Fibroblast of mammary gland (primary cell): ENCODE measurements at regions not wholly inside any gene's neighbourhood (a gene's known extent, or its start where the extent isn't known, plus 50 kb on each side); places are given as distances from the start of the nearest gene placed in this dataset.

Source experiments
- DNase-seq: peaks from one replicate; pipeline ENCODE4 v3.0.0-alpha.2; 2010; ENCODE audit warnings: low read depth
- H3K4me3 ChIP-seq: 2 replicates; pipeline ENCODE4 v1.5.1; 2011; ENCODE audit warnings: low read depth, mild to moderate bottlenecking, low read length, moderate library complexity; ENCODE audit not compliant: control insufficient read depth
- TF ChIP-seq, protein P1 (sequence below): conservative IDR thresholded peaks from 2 replicates; pipeline ENCODE4 v1.5.1; 2011; ENCODE audit warnings: low read depth, low read length, inconsistent platforms; ENCODE audit not compliant: control insufficient read depth, insufficient read depth

DNA sequence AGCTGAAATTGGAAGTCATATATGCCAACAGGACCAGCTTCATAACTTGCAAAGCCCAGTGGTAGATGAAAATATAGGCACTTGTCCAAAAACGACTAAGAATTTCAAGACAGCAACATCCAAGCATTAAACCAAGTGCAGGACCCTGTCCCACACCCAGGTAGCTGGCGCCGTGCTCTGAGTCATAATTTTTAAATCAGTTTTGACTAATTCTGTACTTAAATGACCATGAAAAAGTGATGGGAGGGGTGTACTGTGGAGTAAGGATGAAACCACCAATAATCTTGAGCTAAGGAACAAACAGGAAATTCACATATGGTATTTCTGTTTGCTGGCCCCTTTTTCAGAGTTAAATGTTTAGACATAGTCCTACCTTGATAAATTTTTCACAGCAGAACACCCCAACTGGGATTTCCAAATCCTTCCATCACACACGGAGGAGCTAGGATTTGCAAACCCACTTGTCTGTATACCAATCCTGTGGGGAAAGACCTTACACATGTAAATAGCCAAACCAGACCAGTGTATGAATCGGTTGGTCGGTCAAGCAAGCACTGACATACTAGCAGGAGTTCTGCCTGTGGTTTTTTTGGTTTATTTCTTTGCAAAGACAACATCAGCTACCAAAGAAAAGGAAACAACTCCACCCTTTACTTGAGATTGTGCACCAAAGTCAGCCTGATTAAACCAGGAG, 235.7 kb upstream of the RAB4A start:
- DNase-seq = no peak
- TF ChIP-seq, protein P1, sequence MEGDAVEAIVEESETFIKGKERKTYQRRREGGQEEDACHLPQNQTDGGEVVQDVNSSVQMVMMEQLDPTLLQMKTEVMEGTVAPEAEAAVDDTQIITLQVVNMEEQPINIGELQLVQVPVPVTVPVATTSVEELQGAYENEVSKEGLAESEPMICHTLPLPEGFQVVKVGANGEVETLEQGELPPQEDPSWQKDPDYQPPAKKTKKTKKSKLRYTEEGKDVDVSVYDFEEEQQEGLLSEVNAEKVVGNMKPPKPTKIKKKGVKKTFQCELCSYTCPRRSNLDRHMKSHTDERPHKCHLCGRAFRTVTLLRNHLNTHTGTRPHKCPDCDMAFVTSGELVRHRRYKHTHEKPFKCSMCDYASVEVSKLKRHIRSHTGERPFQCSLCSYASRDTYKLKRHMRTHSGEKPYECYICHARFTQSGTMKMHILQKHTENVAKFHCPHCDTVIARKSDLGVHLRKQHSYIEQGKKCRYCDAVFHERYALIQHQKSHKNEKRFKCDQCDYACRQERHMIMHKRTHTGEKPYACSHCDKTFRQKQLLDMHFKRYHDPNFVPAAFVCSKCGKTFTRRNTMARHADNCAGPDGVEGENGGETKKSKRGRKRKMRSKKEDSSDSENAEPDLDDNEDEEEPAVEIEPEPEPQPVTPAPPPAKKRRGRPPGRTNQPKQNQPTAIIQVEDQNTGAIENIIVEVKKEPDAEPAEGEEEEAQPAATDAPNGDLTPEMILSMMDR = no peak
- no peak overlapping the region for H3K4me3 ChIP-seq

DNA sequence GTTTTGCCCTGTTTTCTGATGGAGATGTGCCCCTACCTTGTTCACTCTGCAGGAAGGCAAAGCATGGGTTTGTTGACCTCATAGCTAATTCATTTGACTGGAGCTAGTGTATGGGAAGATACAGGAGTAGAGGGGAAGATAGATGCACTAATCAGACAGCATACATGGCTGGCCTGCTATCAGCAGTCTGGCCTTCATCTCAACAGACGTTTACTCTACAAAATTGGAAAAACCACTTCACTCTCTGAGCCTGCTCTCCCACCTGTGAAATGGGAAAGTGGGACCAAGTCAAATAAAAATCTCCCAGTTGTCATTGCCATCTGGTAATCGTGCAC, 235.2 kb upstream of the RAB4A start:
- TF ChIP-seq, protein P1 = no peak

DNA sequence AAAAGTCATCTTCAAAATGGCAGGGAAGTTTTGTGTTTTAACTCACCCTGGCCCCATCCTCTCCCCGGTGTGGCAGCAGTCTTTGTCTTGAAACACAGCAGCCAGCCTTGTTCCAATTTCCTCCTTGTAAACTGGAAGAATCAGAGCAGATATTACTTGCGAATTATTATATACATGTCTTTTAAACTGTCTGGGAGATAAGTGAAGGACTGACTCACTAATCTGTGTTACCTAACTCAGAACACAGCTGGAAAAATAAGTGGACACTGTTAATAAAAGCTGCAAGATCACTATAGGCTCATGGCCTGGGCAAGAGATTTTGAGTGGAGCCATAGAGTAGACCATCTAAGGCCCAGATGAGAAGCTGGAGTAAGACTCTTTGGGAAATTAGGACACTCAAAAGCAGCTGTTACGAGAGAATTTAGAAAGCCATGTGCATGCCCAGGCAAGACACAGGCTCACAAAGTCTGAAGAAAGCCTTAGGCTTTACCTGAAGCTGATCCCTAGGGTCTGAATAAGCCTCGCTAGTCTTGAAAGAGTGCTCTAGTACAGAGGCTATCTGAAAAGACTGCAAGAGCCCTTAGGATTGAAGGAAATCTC, 233.0 kb upstream of the RAB4A start:
- no peak for DNase-seq
- TF ChIP-seq, protein P1 = no peak
- H3K4me3 ChIP-seq = no peak overlapping the region

More for the DNA sequence above, 235.2 kb upstream of the RAB4A start:
- DNase-seq = no peak
- H3K4me3 ChIP-seq = no peak overlapping the region

DNA sequence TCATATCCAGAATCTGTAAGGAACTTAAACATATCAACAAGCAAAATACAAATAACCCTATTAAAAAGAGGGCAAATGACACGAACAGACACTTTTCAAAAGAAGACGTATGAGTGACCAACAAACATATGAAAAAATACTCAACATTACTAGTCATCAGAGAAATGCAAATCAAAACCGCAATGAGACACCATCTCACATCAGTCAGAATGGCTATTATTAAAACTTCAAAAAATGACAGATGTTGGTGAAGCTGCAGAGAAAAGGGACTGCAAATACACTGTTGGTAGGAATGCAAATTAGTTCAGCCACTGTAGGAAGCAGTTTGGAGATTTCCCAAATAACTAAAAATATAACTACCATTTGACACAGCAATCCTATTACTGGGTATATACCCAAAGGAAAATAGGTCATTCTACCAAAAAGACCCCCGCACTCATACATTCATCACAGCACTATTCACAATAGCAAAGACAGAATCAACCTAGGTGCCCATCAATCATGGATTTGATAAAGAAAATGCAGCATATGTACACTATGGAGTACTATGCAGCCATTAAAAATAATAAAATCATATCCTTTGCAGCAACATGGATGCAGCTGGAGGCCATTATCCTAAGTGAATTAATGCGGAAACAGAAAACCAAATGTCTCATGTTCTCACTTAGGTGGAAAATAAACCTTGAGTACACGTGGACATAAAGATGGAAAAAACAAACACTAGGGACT, 230.1 kb upstream of the RAB4A start:
- DNase-seq = no peak
- H3K4me3 ChIP-seq = no peak overlapping the region
- TF ChIP-seq, protein P1 = no peak

DNA sequence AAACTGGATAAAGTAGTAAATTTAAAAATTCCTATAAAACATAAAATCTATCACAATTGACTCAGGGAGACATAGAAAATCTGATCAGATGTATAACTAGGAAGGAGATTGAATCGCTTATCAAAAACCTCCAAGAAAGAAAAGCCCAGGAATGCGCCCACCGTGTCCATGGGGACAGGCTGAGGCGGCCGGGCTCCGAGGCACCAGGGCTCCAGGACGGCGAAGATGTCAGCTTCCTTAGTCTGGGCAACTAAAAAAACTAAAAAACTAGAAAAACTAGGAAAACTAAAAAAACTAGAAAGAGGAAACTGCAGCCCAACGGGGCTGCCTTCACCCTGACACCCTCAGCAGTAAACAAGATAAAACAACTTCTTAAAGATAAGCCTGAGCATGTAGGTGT, 229.0 kb upstream of the RAB4A start:
- DNase-seq = no peak
- H3K4me3 ChIP-seq = no peak overlapping the region
- TF ChIP-seq, protein P1 = no peak

DNA sequence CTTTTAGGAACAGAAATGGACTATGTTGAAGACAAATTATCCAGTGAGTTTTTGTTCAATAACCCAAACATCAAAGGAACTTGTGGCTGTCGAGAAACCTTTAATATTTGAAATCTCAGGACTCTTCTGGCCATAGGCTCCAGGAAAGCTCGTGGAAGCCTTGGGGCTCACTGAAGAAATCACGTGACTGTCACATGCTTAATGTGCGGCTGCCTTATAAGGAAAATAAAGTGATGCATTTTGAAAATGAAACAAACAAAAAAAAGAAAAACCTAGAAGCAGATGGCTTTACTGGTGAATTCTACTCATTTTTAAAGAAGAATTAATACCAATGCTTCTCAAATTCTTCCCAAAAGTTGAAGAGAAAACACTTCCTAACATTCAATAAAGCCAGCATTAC, 228.4 kb upstream of the RAB4A start:
- TF ChIP-seq, protein P1 = no peak
- no peak for DNase-seq
- no peak overlapping the region for H3K4me3 ChIP-seq
